ENCODE measurements at regions not wholly inside any gene's neighbourhood (a gene's known extent, or its start where the extent isn't known, plus 50 kb on each side); places are given as distances from the start of the nearest gene placed in this dataset.
"Not testable (repeated sequence)": the region's sequence is repeated elsewhere in the genome, so short reads cannot be mapped to it uniquely, and the experiment has no call there.

- TF ChIP-seq SRSF9 (IDR thresholded peaks at IDR 0.05; ENCODE audit: borderline replicate concordance, low read depth, low read length); RCOR1 (IDR thresholded peaks at IDR 0.05; ENCODE audit: borderline replicate concordance in 1 of 2, low read depth in 2 of 2, low read length in 2 of 2); CTCF (IDR thresholded peaks at IDR 0.05 in 2 of 3, conservative IDR thresholded peaks at IDR 0.05 in 1 of 3; ENCODE audit: insufficient read depth in 2 of 3, low read depth in 1 of 3, low read length in 3 of 3); TAF1 (IDR thresholded peaks at IDR 0.05; ENCODE audit: control insufficient read depth, extremely low read depth, insufficient read depth, low read length, severe bottlenecking); YY1 (IDR thresholded peaks at IDR 0.05; ENCODE audit: borderline replicate concordance in 1 of 3, control insufficient read depth in 1 of 3, extremely low read depth in 1 of 3, insufficient read depth in 3 of 3, insufficient read length in 1 of 3, insufficient replicate concordance in 2 of 3, low read depth in 1 of 3, low read length in 2 of 3); TOE1 (IDR thresholded peaks at IDR 0.05; ENCODE audit: borderline replicate concordance); TOE1 (CRISPR knock-in tag; IDR thresholded peaks at IDR 0.05; ENCODE audit: borderline replicate concordance, low read depth); IRF2 (CRISPR knock-in tag; IDR thresholded peaks at IDR 0.05); NFATC3 (IDR thresholded peaks at IDR 0.05); KLF13 (tag; IDR thresholded peaks at IDR 0.05; ENCODE audit: borderline replicate concordance, low read depth): not testable (repeated sequence)
Measured at GRCh38 chr1:238327033-238327432, 436.3 kb upstream of the ZP4 start.

Data from K562 (cell line).